Endothelial cell of umbilical vein (primary cell): ENCODE measurements at regions not wholly inside any gene's neighbourhood (a gene's known extent, or its start where the extent isn't known, plus 50 kb on each side); places are given as distances from the start of the nearest gene placed in this dataset.

Experiments used
- BruUV-seq: library from RNA; stranded (reverse); fragments of 400-500 nt; replicated peaks from 2 replicates; lab custom pipeline; 2021; lab: Mats Ljungman, UMichigan
- CTCF ChIA-PET: fragments of 300-600, 350-600 bp; sonication (Branson Sonifier 250); formaldehyde crosslinking; loops from one replicate; lab custom pipeline; 2021; ENCODE audit warnings: antibody characterized with exemption, inconsistent platforms; lab: Charles Lee
- POLR2A ChIA-PET: fragments of 300-600, 350-600 bp; sonication (Branson Sonifier 250); formaldehyde crosslinking; loops from one replicate; lab custom pipeline; 2021; ENCODE audit warnings: antibody characterized with exemption, inconsistent platforms; lab: Charles Lee
- DNase-seq: peaks from one replicate; pipeline ENCODE4 v3.0.0-alpha.2; 2011; ENCODE audit warnings: low read depth, low spot score
- FAIRE-seq: peaks from 2 replicates; lab custom pipeline; 2011; peaks lifted over from hg19 to GRCh38; lab: Jason Lieb, UNC
- H2AFZ ChIP-seq: 2 replicates; pipeline ENCODE4 v1.6.0; 2012; ENCODE audit warnings: low read depth, low read length, control low read depth, inconsistent platforms
- H3K27ac ChIP-seq: 2 replicates; pipeline ENCODE4 v1.5.1; 2011; ENCODE audit warnings: low read depth, mild to moderate bottlenecking, control low read depth, low read length, moderate library complexity; ENCODE audit not compliant: insufficient read depth
- H3K27me3 ChIP-seq, 2 experiments: 2 replicates each; pipeline versions ENCODE4 v1.6.0 to v1.6.1; 2011; ENCODE audit warnings: low read length in 2 of 2, mixed read lengths in 1 of 2; ENCODE audit not compliant: control insufficient read depth in 2 of 2, insufficient read depth in 2 of 2
- H3K36me3 ChIP-seq, 2 experiments: 2 replicates in 1 of 2; 3 replicates in 1 of 2; pipeline ENCODE4 v1.5.1; 2011; ENCODE audit warnings: low read length in 2 of 2, mild to moderate bottlenecking in 1 of 2, moderate library complexity in 1 of 2; ENCODE audit not compliant: control insufficient read depth in 2 of 2, insufficient read depth in 2 of 2; ENCODE audit errors: extremely low read depth in 1 of 2
- H3K4me1 ChIP-seq: 3 replicates; pipeline ENCODE4 v1.5.1; 2011; ENCODE audit warnings: mild to moderate bottlenecking, low read length; ENCODE audit not compliant: control insufficient read depth, insufficient read depth; ENCODE audit errors: extremely low read depth
- H3K4me2 ChIP-seq: 2 replicates; pipeline ENCODE4 v1.6.1; 2011; ENCODE audit warnings: low read length, control low read depth, mixed read lengths; ENCODE audit not compliant: insufficient read depth
- H3K4me3 ChIP-seq, 3 experiments: fragments of 200-600 bp in 1 of 3; sonication (generic), shearing (Covaris generic) in 1 of 3; replicated peaks in 1 of 3; 2 replicates each; pipeline ENCODE4 v1.5.1; 2011 to 2016; ENCODE audit warnings: control low read depth in 3 of 3, low read length in 3 of 3, mild to moderate bottlenecking in 2 of 3, inconsistent platforms in 1 of 3, low read depth in 1 of 3, moderate library complexity in 1 of 3; ENCODE audit not compliant: insufficient read depth in 1 of 3
- H3K79me2 ChIP-seq: 2 replicates; pipeline ENCODE4 v1.6.0; 2012; ENCODE audit warnings: low read length, inconsistent platforms; ENCODE audit not compliant: control insufficient read depth, insufficient read depth
- H3K9ac ChIP-seq: replicated peaks from 2 replicates; pipeline ENCODE3; 2011; ENCODE audit warnings: low read length, control low read depth; ENCODE audit not compliant: insufficient read depth; ENCODE audit errors: extremely low read depth
- H3K9me1 ChIP-seq: replicated peaks from 3 replicates; pipeline ENCODE4 v1.6.0; 2011; ENCODE audit warnings: mild to moderate bottlenecking, low read length; ENCODE audit not compliant: control insufficient read depth, insufficient read depth; ENCODE audit errors: extremely low read depth
- H3K9me3 ChIP-seq: replicated peaks from 2 replicates; pipeline ENCODE4 v1.5.1; 2012; ENCODE audit warnings: low read length, inconsistent platforms; ENCODE audit not compliant: control insufficient read depth, insufficient read depth
- H4K20me1 ChIP-seq: replicated peaks from 2 replicates; pipeline ENCODE3; 2011; ENCODE audit warnings: mild to moderate bottlenecking, low read length; ENCODE audit not compliant: control insufficient read depth, insufficient read depth; ENCODE audit errors: extremely low read depth
- EZH2 ChIP-seq: IDR thresholded peaks from 2 replicates; pipeline ENCODE4 v1.6.1; 2012; ENCODE audit warnings: borderline replicate concordance, low read depth, mild to moderate bottlenecking, moderate library complexity, low read length, inconsistent platforms; ENCODE audit not compliant: severe bottlenecking
- FOS ChIP-seq: IDR thresholded peaks from 2 replicates; pipeline ENCODE4 v1.6.1; 2011; ENCODE audit warnings: mild to moderate bottlenecking, low read length, moderate library complexity, borderline replicate concordance; ENCODE audit not compliant: insufficient read depth
- GATA2 ChIP-seq: IDR thresholded peaks from 2 replicates; pipeline ENCODE4 v1.7.0; 2011; ENCODE audit warnings: low read depth, mild to moderate bottlenecking, moderate library complexity, mixed read lengths, low read length; ENCODE audit not compliant: insufficient read length, insufficient read depth
- JUN ChIP-seq: IDR thresholded peaks from 2 replicates; pipeline ENCODE4 v1.6.1; 2011; ENCODE audit warnings: borderline replicate concordance, low read depth; ENCODE audit not compliant: insufficient read length, insufficient read depth
- MYC ChIP-seq: IDR thresholded peaks from one replicate; pipeline ENCODE4 v1.6.1; 2011; ENCODE audit warnings: mild to moderate bottlenecking, low read depth, low read length
- POLR2A ChIP-seq: IDR thresholded peaks from 2 replicates; pipeline ENCODE4 v1.6.1; 2012; ENCODE audit warnings: low read depth, mild to moderate bottlenecking, control low read depth, low read length
- POLR2AphosphoS5 ChIP-seq: IDR thresholded peaks from 2 replicates; pipeline ENCODE4 v1.6.1; 2012; ENCODE audit warnings: low read depth, mild to moderate bottlenecking, control low read depth, low read length, moderate library complexity; ENCODE audit not compliant: insufficient read depth
- dilution Hi-C: fragments of 300-500 bp; cut with MboI; formaldehyde crosslinking; loops from one replicate; pipeline ENCODE4 v1.15.0; 2019; ENCODE audit warnings: low sequenced_read_pairs; ENCODE audit not compliant: extremely low pct_ligation_motif_present
- intact Hi-C: fragments of 100-400 bp; cut with micrococcal nuclease; formaldehyde crosslinking; loops from one replicate; pipeline ENCODE4 v1.10.0; 2022
- TF ChIP-seq, protein P1 (sequence below): IDR thresholded peaks from 2 replicates; pipeline ENCODE4 v1.6.1; 2011; ENCODE audit not compliant: insufficient read depth, insufficient read length
- TF ChIP-seq, protein P2 (sequence below), 2 donors: IDR thresholded peaks; 1 replicate in 1 of 2; 2 replicates in 1 of 2; pipeline ENCODE4 v1.5.1; 2011; ENCODE audit warnings: low read length in 2 of 2, mild to moderate bottlenecking in 2 of 2, moderate library complexity in 2 of 2, control low read depth in 1 of 2, inconsistent platforms in 1 of 2, low read depth in 1 of 2; ENCODE audit not compliant: insufficient read depth in 1 of 2; ENCODE audit errors: extremely low read depth in 1 of 2

DNA sequence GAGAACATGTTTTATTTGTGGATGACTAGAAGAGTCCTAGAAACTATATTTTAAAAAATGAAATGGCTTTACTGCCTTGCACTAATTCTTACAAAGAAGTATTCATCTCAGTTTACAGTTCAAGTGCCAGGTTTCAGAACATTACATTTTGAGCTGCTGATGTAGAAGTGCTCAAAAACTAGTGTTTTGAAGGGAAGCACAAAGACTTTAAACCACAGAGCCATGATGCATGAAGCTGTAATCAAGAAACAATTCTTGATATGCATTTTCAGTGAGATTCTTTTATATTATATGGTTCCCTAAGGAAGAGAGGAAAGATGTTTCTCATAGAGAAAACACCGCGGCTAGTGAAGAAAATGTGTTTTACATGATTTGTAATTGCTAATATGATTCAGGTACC is 1163.0 kb downstream of the RAPGEF2 start:
- no peaks in the 10 kb centered on the region for H3K4me1 ChIP-seq
- H3K79me2 ChIP-seq, result no peaks in the 10 kb centered on the region
- no peak overlapping the region for H3K4me2 ChIP-seq
- no peak overlapping the region for H3K9ac ChIP-seq
- POLR2A ChIA-PET, result no interaction called here
- H3K4me3 ChIP-seq, result no peak overlapping the region
- no peaks in the 10 kb centered on the region for H3K9me3 ChIP-seq
- dilution Hi-C loops, result no loop called here
- no peaks in the 10 kb centered on the region for H3K27me3 ChIP-seq
- H2AFZ ChIP-seq, result no peak overlapping the region
- H4K20me1 ChIP-seq, result no peaks in the 10 kb centered on the region
- H3K9me1 ChIP-seq, result no peaks in the 10 kb centered on the region
- no peak for FAIRE-seq
- TF ChIP-seq, protein P1, sequence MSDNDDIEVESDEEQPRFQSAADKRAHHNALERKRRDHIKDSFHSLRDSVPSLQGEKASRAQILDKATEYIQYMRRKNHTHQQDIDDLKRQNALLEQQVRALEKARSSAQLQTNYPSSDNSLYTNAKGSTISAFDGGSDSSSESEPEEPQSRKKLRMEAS, result no peak
- TF ChIP-seq GATA2 (no peak), FOS (no peak), POLR2AphosphoS5 (no peak), EZH2 (no peak), JUN (no peak), MYC (no peak), POLR2A (no peak)
- TF ChIP-seq, protein P2, sequence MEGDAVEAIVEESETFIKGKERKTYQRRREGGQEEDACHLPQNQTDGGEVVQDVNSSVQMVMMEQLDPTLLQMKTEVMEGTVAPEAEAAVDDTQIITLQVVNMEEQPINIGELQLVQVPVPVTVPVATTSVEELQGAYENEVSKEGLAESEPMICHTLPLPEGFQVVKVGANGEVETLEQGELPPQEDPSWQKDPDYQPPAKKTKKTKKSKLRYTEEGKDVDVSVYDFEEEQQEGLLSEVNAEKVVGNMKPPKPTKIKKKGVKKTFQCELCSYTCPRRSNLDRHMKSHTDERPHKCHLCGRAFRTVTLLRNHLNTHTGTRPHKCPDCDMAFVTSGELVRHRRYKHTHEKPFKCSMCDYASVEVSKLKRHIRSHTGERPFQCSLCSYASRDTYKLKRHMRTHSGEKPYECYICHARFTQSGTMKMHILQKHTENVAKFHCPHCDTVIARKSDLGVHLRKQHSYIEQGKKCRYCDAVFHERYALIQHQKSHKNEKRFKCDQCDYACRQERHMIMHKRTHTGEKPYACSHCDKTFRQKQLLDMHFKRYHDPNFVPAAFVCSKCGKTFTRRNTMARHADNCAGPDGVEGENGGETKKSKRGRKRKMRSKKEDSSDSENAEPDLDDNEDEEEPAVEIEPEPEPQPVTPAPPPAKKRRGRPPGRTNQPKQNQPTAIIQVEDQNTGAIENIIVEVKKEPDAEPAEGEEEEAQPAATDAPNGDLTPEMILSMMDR (IDR thresholded peaks at IDR 0.05; ENCODE audit: extremely low read depth in 1 of 2, insufficient read depth in 1 of 2, low read depth in 1 of 2, low read length in 2 of 2), result no peak
- BruUV-seq, result no TSS peak
- CTCF ChIA-PET, result no interaction called here
- no peak for DNase-seq
- no peaks in the 10 kb centered on the region for H3K36me3 ChIP-seq
- intact Hi-C loops, result no loop called here
- no peak overlapping the region for H3K27ac ChIP-seq
